Psoas muscle (tissue), 7 donors: ENCODE measurements at regions not wholly inside any gene's neighbourhood (a gene's known extent, or its start where the extent isn't known, plus 50 kb on each side); places are given as distances from the start of the nearest gene placed in this dataset.

ENCODE experiments used
- ATAC-seq, 4 donors: fragments of 200-7000 bp; cut with Tn5 transposase; one replicate each; pipeline ENCODE4 v1.9.1; 2020; ENCODE audit warnings: moderate library complexity in 3 of 4, mild to moderate bottlenecking in 2 of 4
- DNase-seq, 2 donors: peaks; one replicate each; pipeline ENCODE4 v3.0.0-alpha.2; 2020
- H3K27ac ChIP-seq: fragments of 200-600 bp; one replicate; pipeline ENCODE4 v1.8.0; 2022
- H3K27me3 ChIP-seq, 3 donors: fragments of 200-600 bp in 1 of 3; one replicate each; pipeline versions ENCODE4 v1.6.1 to v1.8.0; 2013 to 2022; ENCODE audit warnings: low read length in 2 of 3, mild to moderate bottlenecking in 2 of 3, moderate library complexity in 1 of 3; ENCODE audit not compliant: insufficient read depth in 3 of 3
- H3K36me3 ChIP-seq, 2 donors: fragments of 200-600 bp in 1 of 2; one replicate each; pipeline versions ENCODE4 v1.6.1 to v1.8.0; 2013 to 2022; ENCODE audit warnings: low read depth in 1 of 2, mild to moderate bottlenecking in 1 of 2, moderate library complexity in 1 of 2; ENCODE audit not compliant: insufficient read depth in 1 of 2
- H3K4me1 ChIP-seq: fragments of 200-600 bp; one replicate; pipeline ENCODE4 v1.8.0; 2022
- H3K4me3 ChIP-seq: fragments of 200-600 bp; one replicate; pipeline ENCODE4 v1.8.0; 2022; ENCODE audit warnings: mild to moderate bottlenecking
- H3K9me3 ChIP-seq: fragments of 200-600 bp; one replicate; pipeline ENCODE4 v1.8.0; 2022
- WGBS, 3 donors: extraction: QIAGEN DNeasy Blood & Tissue Kit; methylation state at CpG; one replicate each; pipeline versions ENCODE4 v1.1.6 to v1.1.7; 2013; 5-methylcytosine and 5-hydroxymethylcytosine counted together
- intact Hi-C, 2 donors: fragments of 100-400 bp; cut with DNase I; formaldehyde crosslinking; loops; one replicate each; pipeline versions ENCODE4 v1.11.0 to v1.14.2; 2022
- TF ChIP-seq, protein P1 (sequence below): fragments of 200-600 bp; IDR thresholded peaks from one replicate; pipeline ENCODE4 v1.8.0; 2022; ENCODE audit warnings: antibody characterized with exemption
- donor health status: healthy with polysubstance abuse.
- donor health status: DM: no; HTN: no; CAD: no; lungs with moderate emphysema.
- donor health status: Bipolar disorder and iron deficiency.
- donor health status: healthy.
- donor health status: DM: yes; HTN: yes; CAD: no.
- donor health status: DM: no; HTN: no; CAD: no.
- donor health status: DM: yes; HTN: yes; CAD: no.

- intact Hi-C loops = no loop called here
- Histone ChIP-seq H3K36me3 (no peaks in the 10 kb centered on the region), H3K27ac (no peak overlapping the region), H3K27me3 (peaks cover 0 to 8% (median 6%) of the 10 kb centered on the region in 3 donors), H3K4me1 (no peaks in the 10 kb centered on the region), H3K9me3 (no peaks in the 10 kb centered on the region), H3K4me3 (no peak overlapping the region)
- 77 to 82% (median 79%) methylated on average over 10 of the region's 10 CpGs for WGBS, 3 donors
- TF ChIP-seq, protein P1, sequence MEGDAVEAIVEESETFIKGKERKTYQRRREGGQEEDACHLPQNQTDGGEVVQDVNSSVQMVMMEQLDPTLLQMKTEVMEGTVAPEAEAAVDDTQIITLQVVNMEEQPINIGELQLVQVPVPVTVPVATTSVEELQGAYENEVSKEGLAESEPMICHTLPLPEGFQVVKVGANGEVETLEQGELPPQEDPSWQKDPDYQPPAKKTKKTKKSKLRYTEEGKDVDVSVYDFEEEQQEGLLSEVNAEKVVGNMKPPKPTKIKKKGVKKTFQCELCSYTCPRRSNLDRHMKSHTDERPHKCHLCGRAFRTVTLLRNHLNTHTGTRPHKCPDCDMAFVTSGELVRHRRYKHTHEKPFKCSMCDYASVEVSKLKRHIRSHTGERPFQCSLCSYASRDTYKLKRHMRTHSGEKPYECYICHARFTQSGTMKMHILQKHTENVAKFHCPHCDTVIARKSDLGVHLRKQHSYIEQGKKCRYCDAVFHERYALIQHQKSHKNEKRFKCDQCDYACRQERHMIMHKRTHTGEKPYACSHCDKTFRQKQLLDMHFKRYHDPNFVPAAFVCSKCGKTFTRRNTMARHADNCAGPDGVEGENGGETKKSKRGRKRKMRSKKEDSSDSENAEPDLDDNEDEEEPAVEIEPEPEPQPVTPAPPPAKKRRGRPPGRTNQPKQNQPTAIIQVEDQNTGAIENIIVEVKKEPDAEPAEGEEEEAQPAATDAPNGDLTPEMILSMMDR = no peak
- ATAC-seq = no peak
- no peak for DNase-seq
These were observed 93.1 kb upstream of the TMPRSS2 start for GRCh38 chr21:41600961-41601572.

GRCh38 chr21:41600556-41600955 is 92.6 kb upstream of the TMPRSS2 start:
- Histone ChIP-seq H3K4me3 (no peak overlapping the region), H3K9me3 (no peaks in the 10 kb centered on the region), H3K27ac (no peak overlapping the region), H3K36me3 (no peaks in the 10 kb centered on the region), H3K27me3 (peaks cover 0 to 8% (median 6%) of the 10 kb centered on the region in 3 donors), H3K4me1 (no peaks in the 10 kb centered on the region)
- no peak for DNase-seq
- no peak for ATAC-seq
- 86 to 93% (median 93%) methylated on average over 9 of the region's 9 CpGs for WGBS, 3 donors
- intact Hi-C loops = no loop called here
- TF ChIP-seq, protein P1 = no peak

DNA sequence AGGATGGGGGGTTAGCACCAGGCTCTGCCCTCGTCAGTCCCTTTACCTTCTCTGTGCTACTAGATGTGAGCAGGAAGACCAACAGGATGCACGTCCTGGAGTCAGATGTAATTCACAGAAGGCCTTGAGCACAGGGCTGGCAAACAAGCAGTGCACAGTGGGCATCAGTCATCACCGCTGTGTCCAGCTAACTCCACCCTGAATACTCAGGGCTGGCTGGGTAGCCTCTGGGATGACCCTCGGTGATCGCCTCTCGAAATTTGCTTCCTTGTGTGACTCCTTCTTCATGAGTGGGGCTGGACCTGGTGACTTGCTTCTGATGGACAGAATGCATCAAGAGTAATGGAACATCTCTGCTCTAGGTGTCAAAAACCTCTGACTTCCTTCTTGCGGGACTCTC is 92.2 kb upstream of the TMPRSS2 start:
- no peak for ATAC-seq
- intact Hi-C loops = no loop called here
- peaks cover 0 to 7% (median 6%) of the 10 kb centered on the region in 3 donors for H3K27me3 ChIP-seq

DNA sequence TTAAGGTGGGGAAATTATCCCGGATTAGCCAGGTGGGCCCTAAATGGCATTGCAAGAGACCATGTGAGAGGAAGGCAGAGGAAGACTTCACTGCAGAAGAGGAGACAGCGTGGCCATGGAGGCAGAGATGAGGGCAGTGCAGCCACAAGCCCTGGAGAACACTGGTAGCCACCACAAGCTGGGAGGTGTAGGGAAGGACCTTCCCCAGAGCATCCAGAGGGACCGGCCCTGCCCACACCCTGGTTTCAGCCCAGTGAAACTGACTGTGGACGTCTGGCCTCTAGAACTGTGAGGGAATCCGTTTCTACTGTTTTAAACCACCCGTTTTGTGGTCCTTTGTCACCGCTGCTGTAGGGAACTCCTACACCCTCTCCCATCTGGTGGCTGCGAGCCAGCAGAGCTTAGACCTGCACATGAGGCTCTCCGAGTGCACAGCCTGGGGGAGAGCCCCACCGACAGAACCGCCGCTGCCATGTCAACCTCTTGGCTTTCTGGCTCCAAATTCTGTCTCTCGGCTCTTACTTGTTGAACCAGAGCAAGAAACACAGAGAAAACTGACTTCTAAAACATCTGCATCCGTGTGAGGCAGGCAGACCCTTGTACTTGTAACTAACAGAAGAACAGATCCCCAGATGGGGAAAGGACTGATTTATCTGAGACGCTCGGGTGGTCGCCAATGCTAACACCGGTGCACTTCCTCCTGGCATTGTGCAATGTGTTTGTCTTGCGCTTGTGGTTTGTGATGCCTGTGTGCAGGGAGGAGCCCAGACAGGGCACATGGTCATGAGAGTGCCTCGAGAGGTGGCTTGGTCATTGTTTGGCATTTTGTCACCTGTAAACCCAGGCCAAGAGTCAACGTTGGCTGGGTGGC is 90.8 kb upstream of the TMPRSS2 start:
- TF ChIP-seq, protein P1 = no peak
- DNase-seq (no peak), ATAC-seq (no peak)
- Histone ChIP-seq H3K9me3 (no peaks in the 10 kb centered on the region), H3K4me1 (no peaks in the 10 kb centered on the region), H3K27ac (no peak overlapping the region), H3K27me3 (peaks cover 0 to 7% (median 5%) of the 10 kb centered on the region in 3 donors), H3K36me3 (no peaks in the 10 kb centered on the region), H3K4me3 (no peak overlapping the region)
- 72 to 77% (median 72%) methylated on average over 21 of the region's 21 CpGs for WGBS, 3 donors
- intact Hi-C loops = no loop called here

More for the DNA sequence above, 92.2 kb upstream of the TMPRSS2 start:
- TF ChIP-seq, protein P1 = no peak
- no peak for DNase-seq
- Histone ChIP-seq H3K9me3 (no peaks in the 10 kb centered on the region), H3K4me1 (no peaks in the 10 kb centered on the region), H3K4me3 (no peak overlapping the region), H3K36me3 (no peaks in the 10 kb centered on the region), H3K27ac (no peak overlapping the region)
- 86 to 89% (median 87%) methylated on average over 7 of the region's 7 CpGs for WGBS, 3 donors
